H1 (cell line): ENCODE measurements at regions not wholly inside any gene's neighbourhood (a gene's known extent, or its start where the extent isn't known, plus 50 kb on each side); places are given as distances from the start of the nearest gene placed in this dataset.

Source experiments
- HDAC6 ChIP-seq: IDR thresholded peaks from one replicate; pipeline ENCODE4 v1.7.1; 2012; ENCODE audit warnings: low read depth, mild to moderate bottlenecking, inconsistent platforms, low read length, moderate library complexity
- SUZ12 ChIP-seq: fragments of 200-600 bp; sonication (generic); IDR thresholded peaks from 2 replicates; pipeline ENCODE4 v1.6.1; 2012; ENCODE audit warnings: mild to moderate bottlenecking, inconsistent platforms, low read length, moderate library complexity, mixed read lengths
- ZNF274 ChIP-seq: IDR thresholded peaks from 2 replicates; pipeline ENCODE4 v1.7.0; 2012; ENCODE audit warnings: low read length, borderline replicate concordance; ENCODE audit errors: extremely low read depth

GRCh38 chr12:34286934-34287333 lies 264.6 kb downstream of the ALG10 start (continued):
- TF ChIP-seq SUZ12 (no peak), ZNF274 (no peak), HDAC6 (no peak)
